ENCODE measurements at regions not wholly inside any gene's neighbourhood (a gene's known extent, or its start where the extent isn't known, plus 50 kb on each side); places are given as distances from the start of the nearest gene placed in this dataset.

DNA sequence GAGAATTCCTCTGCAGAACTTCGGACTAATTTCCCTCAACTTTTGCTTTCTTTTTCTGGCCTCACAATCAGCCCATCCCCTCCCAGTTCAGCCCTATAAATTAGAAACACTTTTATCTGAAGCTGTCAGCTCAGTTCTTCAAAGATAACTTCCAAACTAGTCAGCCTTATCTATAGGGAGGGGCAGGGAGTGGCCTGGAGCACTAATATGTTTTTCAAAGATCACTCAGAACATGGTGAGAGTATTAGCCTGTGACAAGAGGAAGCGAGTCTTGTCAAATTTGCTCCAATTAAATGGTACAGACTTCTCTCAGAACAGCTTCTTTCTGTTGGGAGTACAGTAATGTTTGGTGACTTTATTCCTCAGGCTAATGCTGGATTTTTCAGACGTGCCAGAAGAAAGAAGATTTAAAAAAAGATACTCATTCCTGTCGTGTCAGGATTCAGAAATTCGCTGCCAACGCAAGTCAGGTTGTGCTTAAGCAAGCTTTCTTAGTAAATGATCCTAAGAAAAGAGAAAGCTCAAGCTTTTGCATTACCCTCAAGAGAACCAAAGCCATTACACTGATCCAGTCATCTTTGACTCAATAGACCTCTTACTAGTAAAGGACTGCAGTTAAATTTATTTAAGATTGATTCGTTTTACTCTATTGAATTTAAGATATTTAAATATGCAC is 1033.6 kb downstream of the SLITRK5 start:
- H3K4me2 ChIP-seq (ENCODE audit: low read length): peak overlapping the region; percentile 16; the same call in 1 of the 2 replicates
- no peaks in the 10 kb centered on the region for H3K79me2 ChIP-seq (ENCODE audit: low read length)
- TF ChIP-seq, protein P1, sequence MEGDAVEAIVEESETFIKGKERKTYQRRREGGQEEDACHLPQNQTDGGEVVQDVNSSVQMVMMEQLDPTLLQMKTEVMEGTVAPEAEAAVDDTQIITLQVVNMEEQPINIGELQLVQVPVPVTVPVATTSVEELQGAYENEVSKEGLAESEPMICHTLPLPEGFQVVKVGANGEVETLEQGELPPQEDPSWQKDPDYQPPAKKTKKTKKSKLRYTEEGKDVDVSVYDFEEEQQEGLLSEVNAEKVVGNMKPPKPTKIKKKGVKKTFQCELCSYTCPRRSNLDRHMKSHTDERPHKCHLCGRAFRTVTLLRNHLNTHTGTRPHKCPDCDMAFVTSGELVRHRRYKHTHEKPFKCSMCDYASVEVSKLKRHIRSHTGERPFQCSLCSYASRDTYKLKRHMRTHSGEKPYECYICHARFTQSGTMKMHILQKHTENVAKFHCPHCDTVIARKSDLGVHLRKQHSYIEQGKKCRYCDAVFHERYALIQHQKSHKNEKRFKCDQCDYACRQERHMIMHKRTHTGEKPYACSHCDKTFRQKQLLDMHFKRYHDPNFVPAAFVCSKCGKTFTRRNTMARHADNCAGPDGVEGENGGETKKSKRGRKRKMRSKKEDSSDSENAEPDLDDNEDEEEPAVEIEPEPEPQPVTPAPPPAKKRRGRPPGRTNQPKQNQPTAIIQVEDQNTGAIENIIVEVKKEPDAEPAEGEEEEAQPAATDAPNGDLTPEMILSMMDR (conservative IDR thresholded peaks at IDR 0.05; ENCODE audit: low read depth, low read length): no peak
- TF ChIP-seq EZH2 (IDR thresholded peaks at IDR 0.05; ENCODE audit: low read length, unreplicated experiment) (no peak), EZH2phosphoT487 (IDR thresholded peaks at IDR 0.05; ENCODE audit: borderline replicate concordance, low read length) (no peak)
- H3K27me3 ChIP-seq (ENCODE audit: low read length): no peaks in the 10 kb centered on the region
- intact Hi-C loops (cut with micrococcal nuclease): no loop called here
- ChIA-PET POLR2A (ENCODE audit: unreplicated experiment) (no interaction called here), CTCF (no interaction called here)
- DNase-seq (no peak), ATAC-seq (no peak)
- H4K20me1 ChIP-seq (ENCODE audit: low read length): no peaks in the 10 kb centered on the region
- no peaks in the 10 kb centered on the region for H3K4me1 ChIP-seq (ENCODE audit: insufficient read depth, low read length)
- H3K27ac ChIP-seq (ENCODE audit: low read length): no peak overlapping the region
- no peak overlapping the region for H3K9ac ChIP-seq (ENCODE audit: low read length)
- no peaks in the 10 kb centered on the region for H3K9me2 ChIP-seq (replicated peaks; ENCODE audit: low read length)
- H3K4me3 ChIP-seq (ENCODE audit: low read length): no peak overlapping the region
- no peak overlapping the region for H2AFZ ChIP-seq (ENCODE audit: low read length)
- BruUV-seq (replicated peaks): no TSS peak
- no peaks in the 10 kb centered on the region for H3K9me3 ChIP-seq (ENCODE audit: low read length)
- H3F3A ChIP-seq (ENCODE audit: low read length, unreplicated experiment): no peaks in the 10 kb centered on the region
- no peaks in the 10 kb centered on the region for H3K36me3 ChIP-seq (ENCODE audit: low read depth, low read length)

DNA sequence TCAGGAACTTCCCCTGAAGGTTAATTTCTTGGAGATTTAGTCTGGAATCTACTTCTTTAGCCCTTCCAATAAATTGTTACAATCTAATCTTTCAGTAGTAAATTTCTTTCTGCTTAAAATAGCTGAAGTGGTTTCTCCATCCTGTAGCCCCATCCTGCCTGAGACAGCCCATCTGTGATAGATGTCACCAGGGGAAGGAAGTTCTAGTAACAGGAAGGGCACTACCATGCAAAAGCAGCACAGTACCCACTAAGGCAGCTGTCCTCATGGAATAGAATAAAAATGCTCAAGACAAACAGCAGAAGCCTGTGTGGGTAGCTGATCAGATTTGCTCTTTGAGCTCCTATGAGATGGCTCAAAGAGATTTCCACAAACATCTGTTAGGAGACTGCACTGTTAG is 1036.5 kb downstream of the SLITRK5 start:
- ATAC-seq (no peak), DNase-seq (no peak)
- intact Hi-C loops (cut with micrococcal nuclease): no loop called here
- Histone ChIP-seq H2AFZ (ENCODE audit: low read length) (no peak overlapping the region), H3K4me1 (ENCODE audit: insufficient read depth, low read length) (no peaks in the 10 kb centered on the region), H3K27ac (ENCODE audit: low read length) (no peak overlapping the region), H3K79me2 (ENCODE audit: low read length) (no peaks in the 10 kb centered on the region), H3K9ac (ENCODE audit: low read length) (no peak overlapping the region), H3K9me3 (ENCODE audit: low read length) (no peaks in the 10 kb centered on the region), H3K36me3 (ENCODE audit: low read depth, low read length) (no peaks in the 10 kb centered on the region), H3K4me3 (ENCODE audit: low read length) (no peak overlapping the region), H3K9me2 (replicated peaks; ENCODE audit: low read length) (no peaks in the 10 kb centered on the region), H3K4me2 (ENCODE audit: low read length) (no peak overlapping the region), H4K20me1 (ENCODE audit: low read length) (no peaks in the 10 kb centered on the region), H3K27me3 (ENCODE audit: low read length) (no peaks in the 10 kb centered on the region), H3F3A (ENCODE audit: low read length, unreplicated experiment) (no peaks in the 10 kb centered on the region)
- TF ChIP-seq EZH2 (IDR thresholded peaks at IDR 0.05; ENCODE audit: low read length, unreplicated experiment): no peak
- TF ChIP-seq, protein P1 (conservative IDR thresholded peaks at IDR 0.05; ENCODE audit: low read depth, low read length): no peak
- no peak for TF ChIP-seq EZH2phosphoT487 (IDR thresholded peaks at IDR 0.05; ENCODE audit: borderline replicate concordance, low read length)
- ChIA-PET POLR2A (ENCODE audit: unreplicated experiment) (no interaction called here), CTCF (no interaction called here)
- no TSS peak for BruUV-seq (replicated peaks)

DNA sequence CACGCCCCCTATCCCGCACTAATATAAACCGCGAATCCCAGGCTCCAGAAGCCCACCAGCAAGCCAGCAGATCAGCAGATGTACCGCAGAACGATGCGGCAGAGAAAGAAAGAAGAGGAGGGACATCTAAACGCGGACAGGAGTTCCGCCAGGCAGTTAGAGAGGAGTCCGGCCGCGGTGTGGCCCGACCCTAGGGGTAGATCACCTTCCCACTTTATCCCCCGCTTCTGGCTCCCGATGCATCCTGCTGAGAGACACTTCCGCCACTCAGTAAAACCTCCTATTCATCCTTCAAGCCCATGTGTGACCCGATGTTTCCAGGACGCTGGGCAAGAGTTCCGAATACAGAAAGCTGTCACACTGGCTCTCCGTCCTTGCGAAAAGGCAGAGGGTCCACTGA is 1046.8 kb downstream of the SLITRK5 start:
- Histone ChIP-seq H3K27me3 (ENCODE audit: low read length) (no peaks in the 10 kb centered on the region), H3K9ac (ENCODE audit: low read length) (no peak overlapping the region), H3K27ac (ENCODE audit: low read length) (no peak overlapping the region), H3F3A (ENCODE audit: low read length, unreplicated experiment) (no peaks in the 10 kb centered on the region), H3K4me1 (ENCODE audit: insufficient read depth, low read length) (no peaks in the 10 kb centered on the region), H3K9me2 (replicated peaks; ENCODE audit: low read length) (no peaks in the 10 kb centered on the region), H3K4me3 (ENCODE audit: low read length) (no peak overlapping the region), H4K20me1 (ENCODE audit: low read length) (no peaks in the 10 kb centered on the region), H3K36me3 (ENCODE audit: low read depth, low read length) (no peaks in the 10 kb centered on the region), H3K79me2 (ENCODE audit: low read length) (no peaks in the 10 kb centered on the region), H2AFZ (ENCODE audit: low read length) (no peak overlapping the region), H3K9me3 (ENCODE audit: low read length) (no peaks in the 10 kb centered on the region), H3K4me2 (ENCODE audit: low read length) (no peak overlapping the region)
- ChIA-PET CTCF (no interaction called here), POLR2A (ENCODE audit: unreplicated experiment) (no interaction called here)
- intact Hi-C loops (cut with micrococcal nuclease): no loop called here
- no TSS peak for BruUV-seq (replicated peaks)
- ATAC-seq: no peak
- no peak for TF ChIP-seq EZH2 (IDR thresholded peaks at IDR 0.05; ENCODE audit: low read length, unreplicated experiment)
- no peak for TF ChIP-seq EZH2phosphoT487 (IDR thresholded peaks at IDR 0.05; ENCODE audit: borderline replicate concordance, low read length)
- TF ChIP-seq, protein P1 (conservative IDR thresholded peaks at IDR 0.05; ENCODE audit: low read depth, low read length): no peak
- no peak for DNase-seq
